Endothelial cell of umbilical vein (primary cell): ENCODE measurements at regions not wholly inside any gene's neighbourhood (a gene's known extent, or its start where the extent isn't known, plus 50 kb on each side); places are given as distances from the start of the nearest gene placed in this dataset.

Experiments
- BruUV-seq: library from RNA; stranded (reverse); fragments of 400-500 nt; replicated peaks from 2 replicates; lab custom pipeline; 2021; lab: Mats Ljungman, UMichigan
- CTCF ChIA-PET: fragments of 300-600, 350-600 bp; sonication (Branson Sonifier 250); formaldehyde crosslinking; loops from one replicate; lab custom pipeline; 2021; ENCODE audit warnings: antibody characterized with exemption, inconsistent platforms; lab: Charles Lee
- POLR2A ChIA-PET: fragments of 300-600, 350-600 bp; sonication (Branson Sonifier 250); formaldehyde crosslinking; loops from one replicate; lab custom pipeline; 2021; ENCODE audit warnings: antibody characterized with exemption, inconsistent platforms; lab: Charles Lee
- DNase-seq: peaks from one replicate; pipeline ENCODE4 v3.0.0-alpha.2; 2011; ENCODE audit warnings: low read depth, low spot score
- FAIRE-seq: peaks from 2 replicates; lab custom pipeline; 2011; peaks lifted over from hg19 to GRCh38; lab: Jason Lieb, UNC
- H2AFZ ChIP-seq: 2 replicates; pipeline ENCODE4 v1.6.0; 2012; ENCODE audit warnings: low read depth, low read length, control low read depth, inconsistent platforms
- H3K27ac ChIP-seq: 2 replicates; pipeline ENCODE4 v1.5.1; 2011; ENCODE audit warnings: low read depth, mild to moderate bottlenecking, control low read depth, low read length, moderate library complexity; ENCODE audit not compliant: insufficient read depth
- H3K27me3 ChIP-seq, 2 experiments: 2 replicates each; pipeline versions ENCODE4 v1.6.0 to v1.6.1; 2011; ENCODE audit warnings: low read length in 2 of 2, mixed read lengths in 1 of 2; ENCODE audit not compliant: control insufficient read depth in 2 of 2, insufficient read depth in 2 of 2
- H3K36me3 ChIP-seq, 2 experiments: 2 replicates in 1 of 2; 3 replicates in 1 of 2; pipeline ENCODE4 v1.5.1; 2011; ENCODE audit warnings: low read length in 2 of 2, mild to moderate bottlenecking in 1 of 2, moderate library complexity in 1 of 2; ENCODE audit not compliant: control insufficient read depth in 2 of 2, insufficient read depth in 2 of 2; ENCODE audit errors: extremely low read depth in 1 of 2
- H3K4me1 ChIP-seq: 3 replicates; pipeline ENCODE4 v1.5.1; 2011; ENCODE audit warnings: mild to moderate bottlenecking, low read length; ENCODE audit not compliant: control insufficient read depth, insufficient read depth; ENCODE audit errors: extremely low read depth
- H3K4me2 ChIP-seq: 2 replicates; pipeline ENCODE4 v1.6.1; 2011; ENCODE audit warnings: low read length, control low read depth, mixed read lengths; ENCODE audit not compliant: insufficient read depth
- H3K4me3 ChIP-seq, 3 experiments: fragments of 200-600 bp in 1 of 3; sonication (generic), shearing (Covaris generic) in 1 of 3; replicated peaks in 1 of 3; 2 replicates each; pipeline ENCODE4 v1.5.1; 2011 to 2016; ENCODE audit warnings: control low read depth in 3 of 3, low read length in 3 of 3, mild to moderate bottlenecking in 2 of 3, inconsistent platforms in 1 of 3, low read depth in 1 of 3, moderate library complexity in 1 of 3; ENCODE audit not compliant: insufficient read depth in 1 of 3
- H3K79me2 ChIP-seq: 2 replicates; pipeline ENCODE4 v1.6.0; 2012; ENCODE audit warnings: low read length, inconsistent platforms; ENCODE audit not compliant: control insufficient read depth, insufficient read depth
- H3K9ac ChIP-seq: replicated peaks from 2 replicates; pipeline ENCODE3; 2011; ENCODE audit warnings: low read length, control low read depth; ENCODE audit not compliant: insufficient read depth; ENCODE audit errors: extremely low read depth
- H3K9me1 ChIP-seq: replicated peaks from 3 replicates; pipeline ENCODE4 v1.6.0; 2011; ENCODE audit warnings: mild to moderate bottlenecking, low read length; ENCODE audit not compliant: control insufficient read depth, insufficient read depth; ENCODE audit errors: extremely low read depth
- H3K9me3 ChIP-seq: replicated peaks from 2 replicates; pipeline ENCODE4 v1.5.1; 2012; ENCODE audit warnings: low read length, inconsistent platforms; ENCODE audit not compliant: control insufficient read depth, insufficient read depth
- H4K20me1 ChIP-seq: replicated peaks from 2 replicates; pipeline ENCODE3; 2011; ENCODE audit warnings: mild to moderate bottlenecking, low read length; ENCODE audit not compliant: control insufficient read depth, insufficient read depth; ENCODE audit errors: extremely low read depth
- CTCF ChIP-seq, 2 donors: IDR thresholded peaks; 1 replicate in 1 of 2; 2 replicates in 1 of 2; pipeline ENCODE4 v1.5.1; 2011; ENCODE audit warnings: low read length in 2 of 2, mild to moderate bottlenecking in 2 of 2, moderate library complexity in 2 of 2, control low read depth in 1 of 2, inconsistent platforms in 1 of 2, low read depth in 1 of 2; ENCODE audit not compliant: insufficient read depth in 1 of 2; ENCODE audit errors: extremely low read depth in 1 of 2
- EZH2 ChIP-seq: IDR thresholded peaks from 2 replicates; pipeline ENCODE4 v1.6.1; 2012; ENCODE audit warnings: borderline replicate concordance, low read depth, mild to moderate bottlenecking, moderate library complexity, low read length, inconsistent platforms; ENCODE audit not compliant: severe bottlenecking
- FOS ChIP-seq: IDR thresholded peaks from 2 replicates; pipeline ENCODE4 v1.6.1; 2011; ENCODE audit warnings: mild to moderate bottlenecking, low read length, moderate library complexity, borderline replicate concordance; ENCODE audit not compliant: insufficient read depth
- GATA2 ChIP-seq: IDR thresholded peaks from 2 replicates; pipeline ENCODE4 v1.7.0; 2011; ENCODE audit warnings: low read depth, mild to moderate bottlenecking, moderate library complexity, mixed read lengths, low read length; ENCODE audit not compliant: insufficient read length, insufficient read depth
- JUN ChIP-seq: IDR thresholded peaks from 2 replicates; pipeline ENCODE4 v1.6.1; 2011; ENCODE audit warnings: borderline replicate concordance, low read depth; ENCODE audit not compliant: insufficient read length, insufficient read depth
- MAX ChIP-seq: IDR thresholded peaks from 2 replicates; pipeline ENCODE4 v1.6.1; 2011; ENCODE audit not compliant: insufficient read depth, insufficient read length
- MYC ChIP-seq: IDR thresholded peaks from one replicate; pipeline ENCODE4 v1.6.1; 2011; ENCODE audit warnings: mild to moderate bottlenecking, low read depth, low read length
- POLR2A ChIP-seq: IDR thresholded peaks from 2 replicates; pipeline ENCODE4 v1.6.1; 2012; ENCODE audit warnings: low read depth, mild to moderate bottlenecking, control low read depth, low read length
- POLR2AphosphoS5 ChIP-seq: IDR thresholded peaks from 2 replicates; pipeline ENCODE4 v1.6.1; 2012; ENCODE audit warnings: low read depth, mild to moderate bottlenecking, control low read depth, low read length, moderate library complexity; ENCODE audit not compliant: insufficient read depth
- dilution Hi-C: fragments of 300-500 bp; cut with MboI; formaldehyde crosslinking; loops from one replicate; pipeline ENCODE4 v1.15.0; 2019; ENCODE audit warnings: low sequenced_read_pairs; ENCODE audit not compliant: extremely low pct_ligation_motif_present
- intact Hi-C: fragments of 100-400 bp; cut with micrococcal nuclease; formaldehyde crosslinking; loops from one replicate; pipeline ENCODE4 v1.10.0; 2022

GRCh38 chr4:10736266-10736665, 51.7 kb upstream of the CLNK start:
- Histone ChIP-seq H3K4me1 (no peaks in the 10 kb centered on the region), H3K4me3 (no peak overlapping the region), H2AFZ (no peak overlapping the region), H4K20me1 (no peaks in the 10 kb centered on the region), H3K4me2 (no peak overlapping the region), H3K27me3 (no peaks in the 10 kb centered on the region), H3K27ac (no peak overlapping the region), H3K79me2 (no peaks in the 10 kb centered on the region), H3K9me1 (no peaks in the 10 kb centered on the region), H3K9me3 (no peaks in the 10 kb centered on the region), H3K9ac (no peak overlapping the region), H3K36me3 (no peaks in the 10 kb centered on the region)
- intact Hi-C loops (no loop called here), dilution Hi-C loops (no loop called here)
- ChIA-PET POLR2A (no interaction called here), CTCF (interaction anchor here (0.8 kb wide), 1 partner anchor 10 kb away, joined by 3 read pairs; no protein-coding TSS in a partner anchor)
- no peak for DNase-seq
- FAIRE-seq: no peak
- TF ChIP-seq MYC: no peak
- no peak for TF ChIP-seq EZH2
- no peak for TF ChIP-seq POLR2A
- no peak for TF ChIP-seq FOS
- TF ChIP-seq GATA2: no peak
- no peak for TF ChIP-seq CTCF (IDR thresholded peaks at IDR 0.05; ENCODE audit: extremely low read depth in 1 of 2, insufficient read depth in 1 of 2, low read depth in 1 of 2, low read length in 2 of 2)
- TF ChIP-seq JUN: no peak
- no peak for TF ChIP-seq MAX
- TF ChIP-seq POLR2AphosphoS5: no peak
- BruUV-seq: no TSS peak
